Naive thymus-derived CD4-positive, alpha-beta T cell (primary cell): ENCODE measurements at regions not wholly inside any gene's neighbourhood (a gene's known extent, or its start where the extent isn't known, plus 50 kb on each side); places are given as distances from the start of the nearest gene placed in this dataset.
"Not testable (repeated sequence)": the region's sequence is repeated elsewhere in the genome, so short reads cannot be mapped to it uniquely, and the experiment has no call there.

Experiments
- ATAC-seq: fragments of 150-1000 bp; cut with Tn5 transposase; 2 replicates; pipeline ENCODE4 v1.10.0; 2021; ENCODE audit warnings: mild to moderate bottlenecking, moderate library complexity
- CTCF ChIA-PET: fragments of 350-600 bp; sonication (Branson Sonifier 250); formaldehyde crosslinking; loops from one replicate; lab custom pipeline; 2021; ENCODE audit warnings: antibody characterized with exemption; lab: Charles Lee
- POLR2A ChIA-PET: fragments of 350-600 bp; sonication (Branson Sonifier 250); formaldehyde crosslinking; loops from one replicate; lab custom pipeline; 2021; ENCODE audit warnings: antibody characterized with exemption, inconsistent platforms; lab: Charles Lee
- DNase-seq, 9 donors: peaks; one replicate each; pipeline versions ENCODE4 v3.0.0 to v3.0.0-alpha.2; 2020 to 2022; ENCODE audit warnings: mixed read lengths in 1 of 9
- H3K27ac ChIP-seq: one replicate; pipeline ENCODE4 v1.7.0; 2013; ENCODE audit warnings: mild to moderate bottlenecking, low read depth, low read length, moderate library complexity
- H3K27me3 ChIP-seq, 2 donors: one replicate each; pipeline ENCODE4 v1.7.0; 2013; ENCODE audit warnings: low read length in 2 of 2, mild to moderate bottlenecking in 2 of 2, moderate library complexity in 2 of 2; ENCODE audit not compliant: control insufficient read depth in 2 of 2, insufficient read depth in 2 of 2
- H3K36me3 ChIP-seq, 3 experiments: 1 replicate in 2 of 3; 2 replicates in 1 of 3; pipeline ENCODE4 v1.7.0; 2013; ENCODE audit warnings: low read length in 3 of 3, mild to moderate bottlenecking in 3 of 3, moderate library complexity in 1 of 3; ENCODE audit not compliant: insufficient read depth in 3 of 3, control insufficient read depth in 2 of 3
- H3K4me1 ChIP-seq, 2 donors: one replicate each; pipeline ENCODE4 v1.7.0; 2013; ENCODE audit warnings: low read length in 2 of 2, mild to moderate bottlenecking in 2 of 2, moderate library complexity in 1 of 2; ENCODE audit not compliant: control insufficient read depth in 2 of 2, insufficient read depth in 2 of 2
- H3K4me3 ChIP-seq: 2 replicates; pipeline ENCODE4 v1.7.0; 2013; ENCODE audit warnings: mild to moderate bottlenecking, low read length
- H3K9me3 ChIP-seq, 3 experiments: 1 replicate in 2 of 3; 2 replicates in 1 of 3; pipeline ENCODE4 v1.7.0; 2013; ENCODE audit warnings: low read length in 3 of 3; ENCODE audit not compliant: control insufficient read depth in 2 of 3
- H3K27ac Mint-ChIP-seq, 9 donors: one replicate each; pipeline ENCODE4 v1.8.0; 2020 to 2022; ENCODE audit warnings: mixed read lengths in 9 of 9, mild to moderate bottlenecking in 8 of 9, moderate library complexity in 5 of 9, inconsistent platforms in 2 of 9
- H3K27me3 Mint-ChIP-seq, 5 donors: one replicate each; pipeline ENCODE4 v1.8.0; 2021 to 2022; ENCODE audit warnings: mixed read lengths in 5 of 5, mild to moderate bottlenecking in 1 of 5
- H3K36me3 Mint-ChIP-seq, 5 donors: one replicate each; pipeline ENCODE4 v1.8.0; 2020 to 2022; ENCODE audit warnings: mixed read lengths in 5 of 5, mild to moderate bottlenecking in 3 of 5, inconsistent platforms in 1 of 5
- H3K4me1 Mint-ChIP-seq, 7 donors: one replicate each; pipeline ENCODE4 v1.8.0; 2020 to 2022; ENCODE audit warnings: mixed read lengths in 7 of 7, mild to moderate bottlenecking in 3 of 7, inconsistent platforms in 1 of 7
- H3K4me3 Mint-ChIP-seq, 10 donors: one replicate each; pipeline ENCODE4 v1.8.0; 2020 to 2022; ENCODE audit warnings: mild to moderate bottlenecking in 10 of 10, mixed read lengths in 10 of 10, moderate library complexity in 6 of 10, inconsistent platforms in 2 of 10
- H3K9me3 Mint-ChIP-seq, 11 donors: one replicate each; pipeline ENCODE4 v1.8.0; 2020 to 2022; ENCODE audit warnings: mixed read lengths in 11 of 11, mild to moderate bottlenecking in 4 of 11, inconsistent platforms in 1 of 11, moderate library complexity in 1 of 11
- intact Hi-C, 2 donors: fragments of 100-400 bp; cut with micrococcal nuclease; formaldehyde crosslinking; loops; one replicate each; pipeline ENCODE4 v1.15.1; 2023

DNA sequence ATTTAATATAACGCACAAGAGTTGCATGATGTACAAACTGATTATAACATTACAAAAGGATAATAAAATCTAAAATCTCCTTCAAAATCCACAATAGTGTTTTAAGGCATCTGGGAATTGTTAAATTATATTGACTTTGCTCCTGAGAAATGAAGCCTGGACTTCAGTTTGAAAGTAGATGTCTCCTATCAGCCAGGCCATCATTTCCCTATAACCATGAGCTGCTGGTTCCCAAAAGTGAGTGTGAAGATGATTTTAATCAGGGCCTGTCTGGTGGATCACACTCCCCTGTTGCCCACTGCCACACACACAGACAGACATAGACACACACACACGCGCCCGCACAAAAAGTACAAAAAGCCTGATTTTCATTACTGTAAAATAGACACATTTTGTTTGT lies 480.7 kb downstream of the RPS29 start:
- Mint-ChIP-seq H3K27me3 (no peaks in the 10 kb centered on the region), H3K36me3 (no peaks in the 10 kb centered on the region)

DNA sequence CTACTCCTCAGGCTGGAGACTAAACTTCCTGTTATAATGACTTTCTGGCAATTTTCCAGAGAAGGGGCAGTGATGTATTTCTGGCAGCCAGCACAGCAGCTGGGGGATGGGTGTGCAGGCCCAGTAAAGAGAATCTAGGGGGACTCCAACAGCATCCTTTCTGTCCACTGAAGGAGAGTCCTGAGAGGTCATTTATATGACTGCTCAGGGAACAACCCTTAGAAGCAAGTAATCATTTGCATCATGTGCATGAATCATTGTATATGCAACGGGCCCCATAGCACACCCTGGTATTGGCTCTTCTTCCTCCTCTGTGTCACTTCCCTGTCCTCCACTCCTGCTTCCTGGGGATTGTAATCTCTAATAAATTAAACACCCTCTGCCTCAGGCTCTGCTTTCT lies 493.8 kb downstream of the RPS29 start:
- Histone ChIP-seq H3K27ac (no peak overlapping the region), H3K4me1 (no peaks in the 10 kb centered on the region), H3K4me3 (no peak overlapping the region), H3K27me3 (no peaks in the 10 kb centered on the region), H3K9me3 (no peaks in the 10 kb centered on the region), H3K36me3 (no peaks in the 10 kb centered on the region)
- Mint-ChIP-seq H3K27me3 (no peaks in the 10 kb centered on the region), H3K4me3 (no peak overlapping the region), H3K27ac (no peak overlapping the region), H3K36me3 (no peaks in the 10 kb centered on the region), H3K9me3 (peaks cover 0 to 5% (median 0%) of the 10 kb centered on the region in 11 donors), H3K4me1 (peaks cover 0 to 2% (median 0%) of the 10 kb centered on the region in 7 donors)
- intact Hi-C loops = no loop called here
- ChIA-PET POLR2A (no interaction called here), CTCF (no interaction called here)
- DNase-seq (no peak), ATAC-seq (no peak)

More for the DNA sequence above, 480.7 kb downstream of the RPS29 start:
- no peak overlapping the region for H3K4me3 Mint-ChIP-seq
- H3K36me3 ChIP-seq = no peaks in the 10 kb centered on the region
- H3K4me3 ChIP-seq = no peak overlapping the region
- H3K4me1 Mint-ChIP-seq = no peaks in the 10 kb centered on the region
- H3K4me1 ChIP-seq = no peaks in the 10 kb centered on the region
- DNase-seq (no peak), ATAC-seq (no peak)
- intact Hi-C loops = no loop called here
- CTCF ChIA-PET = no interaction called here
- H3K27ac ChIP-seq = no peak overlapping the region
- peaks cover 0 to 6% (median 3%) of the 10 kb centered on the region in 11 donors for H3K9me3 Mint-ChIP-seq
- no peaks in the 10 kb centered on the region for H3K27me3 ChIP-seq
- H3K9me3 ChIP-seq = no peaks in the 10 kb centered on the region
- H3K27ac Mint-ChIP-seq = no peak overlapping the region
- POLR2A ChIA-PET = interaction anchor here (0.6 kb wide), 1 partner anchor 415 kb away, joined by 3 read pairs; no protein-coding TSS in a partner anchor

DNA sequence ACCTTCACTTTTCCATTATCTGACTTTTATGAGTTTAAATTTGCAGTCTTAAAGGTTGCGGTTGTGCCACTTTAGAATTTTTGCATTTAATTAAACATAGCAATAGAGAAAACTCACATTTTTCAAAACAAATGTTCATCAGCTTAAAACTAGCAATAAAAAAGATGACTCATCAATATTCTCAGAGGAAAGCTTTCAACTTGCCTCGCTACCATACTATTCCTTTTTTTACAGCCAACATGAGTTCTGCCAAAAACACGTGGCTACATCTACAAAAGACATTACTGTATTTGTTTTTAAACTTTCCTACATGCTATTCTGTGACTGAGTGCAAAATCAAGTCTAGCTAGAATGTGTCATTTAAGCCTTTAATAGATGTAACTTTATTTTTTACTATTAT lies 497.1 kb downstream of the RPS29 start:
- H3K4me1 Mint-ChIP-seq = peaks cover 0 to 2% (median 0%) of the 10 kb centered on the region in 7 donors
- H3K27me3 Mint-ChIP-seq = no peaks in the 10 kb centered on the region
- POLR2A ChIA-PET = no interaction called here
- Histone ChIP-seq H3K9me3 (no peaks in the 10 kb centered on the region), H3K36me3 (no peaks in the 10 kb centered on the region), H3K4me1 (no peaks in the 10 kb centered on the region), H3K27ac (no peak overlapping the region), H3K4me3 (no peak overlapping the region), H3K27me3 (no peaks in the 10 kb centered on the region)
- CTCF ChIA-PET = no interaction called here
- H3K9me3 Mint-ChIP-seq = peaks cover 0 to 5% (median 0%) of the 10 kb centered on the region in 11 donors
- DNase-seq (no peak), ATAC-seq (no peak)
- no peak overlapping the region for H3K4me3 Mint-ChIP-seq
- H3K27ac Mint-ChIP-seq = no peak overlapping the region
- intact Hi-C loops = no loop called here
- H3K36me3 Mint-ChIP-seq = no peaks in the 10 kb centered on the region

DNA sequence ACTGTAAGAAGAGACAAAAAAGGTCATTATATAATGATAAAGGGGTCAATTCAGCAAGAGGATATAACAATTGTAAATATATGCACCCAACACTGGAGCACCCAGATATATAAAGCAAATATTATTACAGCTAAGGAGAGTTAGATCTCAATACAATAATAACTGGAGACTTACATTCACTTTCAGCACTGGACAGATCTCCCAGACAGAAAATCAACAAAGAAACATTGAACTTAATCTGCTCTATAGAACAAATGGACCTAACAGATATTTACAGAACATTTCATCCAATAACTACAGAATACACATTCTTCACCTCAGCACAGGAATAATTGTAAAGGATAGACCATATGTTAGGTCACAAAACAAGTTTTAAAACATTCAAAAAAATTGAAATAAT lies 512.9 kb downstream of the RPS29 start:
- H3K9me3 ChIP-seq, H3K36me3 Mint-ChIP-seq, H3K27me3 ChIP-seq, H3K4me1 ChIP-seq, H3K36me3 ChIP-seq, H3K4me3 ChIP-seq, DNase-seq, ATAC-seq, H3K4me3 Mint-ChIP-seq, POLR2A ChIA-PET, H3K27ac Mint-ChIP-seq, intact Hi-C loops, H3K27me3 Mint-ChIP-seq, CTCF ChIA-PET, H3K4me1 Mint-ChIP-seq, H3K27ac ChIP-seq: not testable (repeated sequence)
- H3K9me3 Mint-ChIP-seq = peaks cover 0 to 23% (median 7%) of the 10 kb centered on the region in 11 donors

GRCh38 chr14:49058511-49058910 lies 527.7 kb downstream of the RPS29 start:
- no peak overlapping the region for H3K4me3 ChIP-seq
- CTCF ChIA-PET = interaction anchor here (0.6 kb wide), 1 partner anchor 85 kb away, joined by 3 read pairs; no protein-coding TSS in a partner anchor
- Mint-ChIP-seq H3K36me3 (peaks cover 0 to 4% (median 0%) of the 10 kb centered on the region in 5 donors), H3K4me1 (no peaks in the 10 kb centered on the region), H3K9me3 (peaks cover 0 to 7% (median 1%) of the 10 kb centered on the region in 11 donors), H3K4me3 (no peak overlapping the region), H3K27me3 (peaks cover 0 to 12% (median 4%) of the 10 kb centered on the region in 5 donors), H3K27ac (no peak overlapping the region)
- no peaks in the 10 kb centered on the region for H3K36me3 ChIP-seq
- no peak for DNase-seq
- intact Hi-C loops = no loop called here
- no peaks in the 10 kb centered on the region for H3K27me3 ChIP-seq
- POLR2A ChIA-PET = no interaction called here
- no peaks in the 10 kb centered on the region for H3K9me3 ChIP-seq
- no peaks in the 10 kb centered on the region for H3K4me1 ChIP-seq
- no peak for ATAC-seq
- H3K27ac ChIP-seq = no peak overlapping the region

GRCh38 chr14:49057838-49058510 lies 528.2 kb downstream of the RPS29 start:
- no peaks in the 10 kb centered on the region for H3K36me3 ChIP-seq
- no peak for ATAC-seq
- intact Hi-C loops = no loop called here

DNA sequence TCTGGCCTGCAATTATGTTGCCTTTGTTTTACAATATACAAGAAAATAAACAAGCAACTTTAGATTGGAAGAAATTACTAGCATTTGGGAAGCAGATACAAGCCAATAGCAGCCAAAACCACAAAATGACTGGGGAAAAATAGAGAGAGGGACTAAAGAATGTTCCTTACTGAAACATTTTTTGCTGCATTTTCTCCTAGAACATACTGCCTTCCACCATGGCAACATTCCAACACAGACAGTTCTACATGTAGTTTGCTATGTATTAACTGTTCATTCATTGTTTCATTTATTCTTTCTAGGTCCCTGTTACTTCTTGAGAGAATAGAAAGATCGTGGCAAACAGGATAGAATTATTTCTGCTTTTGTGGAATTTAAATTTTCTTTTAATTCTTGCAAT lies 530.2 kb downstream of the RPS29 start:
- Mint-ChIP-seq H3K9me3 (peaks cover 0 to 7% (median 0%) of the 10 kb centered on the region in 11 donors), H3K27me3 (peaks cover 0 to 15% (median 10%) of the 10 kb centered on the region in 5 donors), H3K4me1 (no peaks in the 10 kb centered on the region), H3K4me3 (no peak overlapping the region), H3K27ac (no peak overlapping the region), H3K36me3 (no peaks in the 10 kb centered on the region)
- DNase-seq (no peak), ATAC-seq (no peak)
- ChIA-PET POLR2A (no interaction called here), CTCF (no interaction called here)
- Histone ChIP-seq H3K27me3 (no peaks in the 10 kb centered on the region), H3K27ac (no peak overlapping the region), H3K36me3 (no peaks in the 10 kb centered on the region), H3K4me3 (no peak overlapping the region), H3K4me1 (no peaks in the 10 kb centered on the region), H3K9me3 (no peaks in the 10 kb centered on the region)
- intact Hi-C loops = no loop called here

More at GRCh38 chr14:49057838-49058510, 528.2 kb downstream of the RPS29 start:
- Mint-ChIP-seq H3K9me3 (peaks cover 0 to 3% (median 1%) of the 10 kb centered on the region in 11 donors), H3K4me1 (no peaks in the 10 kb centered on the region), H3K36me3 (peaks cover 0 to 3% (median 0%) of the 10 kb centered on the region in 5 donors), H3K27ac (no peak overlapping the region), H3K27me3 (peaks cover 0 to 12% (median 4%) of the 10 kb centered on the region in 5 donors), H3K4me3 (no peak overlapping the region)
- Histone ChIP-seq H3K27ac (no peak overlapping the region), H3K27me3 (no peaks in the 10 kb centered on the region), H3K4me3 (no peak overlapping the region), H3K4me1 (no peaks in the 10 kb centered on the region), H3K9me3 (no peaks in the 10 kb centered on the region)
- ChIA-PET POLR2A (no interaction called here), CTCF (interaction anchor here (0.6 kb wide), 1 partner anchor 84 kb away, joined by 3 read pairs; no protein-coding TSS in a partner anchor)
- no peak for DNase-seq
